ENCODE measurements at regions not wholly inside any gene's neighbourhood (a gene's known extent, or its start where the extent isn't known, plus 50 kb on each side); places are given as distances from the start of the nearest gene placed in this dataset.

DNA sequence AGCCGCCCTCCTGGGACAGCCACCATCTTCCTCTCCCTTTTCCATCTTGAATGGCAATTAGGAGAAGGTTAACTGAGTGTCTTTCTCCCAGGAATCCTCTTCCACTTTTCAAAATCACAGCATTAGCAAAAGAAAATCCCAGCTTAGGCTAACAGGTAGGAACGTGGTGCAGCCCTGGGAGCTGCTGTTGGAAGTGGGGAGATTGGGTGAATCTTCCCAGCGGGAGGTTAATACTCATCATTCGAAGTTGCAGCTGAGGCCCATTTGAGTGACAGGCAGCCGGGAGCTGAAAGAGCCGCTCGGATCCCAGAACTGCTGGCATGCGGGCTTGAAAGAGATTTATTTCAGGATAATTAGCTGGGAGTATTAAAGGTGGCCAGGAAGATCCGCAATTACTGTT lies 306.0 kb downstream of the BCL11A start:
- CTCF ChIA-PET = no interaction called here
- POLR2A ChIA-PET = no interaction called here
- TF ChIP-seq L3MBTL2 (conservative IDR thresholded peaks at IDR 0.05) = no peak
- TF ChIP-seq, protein P1, sequence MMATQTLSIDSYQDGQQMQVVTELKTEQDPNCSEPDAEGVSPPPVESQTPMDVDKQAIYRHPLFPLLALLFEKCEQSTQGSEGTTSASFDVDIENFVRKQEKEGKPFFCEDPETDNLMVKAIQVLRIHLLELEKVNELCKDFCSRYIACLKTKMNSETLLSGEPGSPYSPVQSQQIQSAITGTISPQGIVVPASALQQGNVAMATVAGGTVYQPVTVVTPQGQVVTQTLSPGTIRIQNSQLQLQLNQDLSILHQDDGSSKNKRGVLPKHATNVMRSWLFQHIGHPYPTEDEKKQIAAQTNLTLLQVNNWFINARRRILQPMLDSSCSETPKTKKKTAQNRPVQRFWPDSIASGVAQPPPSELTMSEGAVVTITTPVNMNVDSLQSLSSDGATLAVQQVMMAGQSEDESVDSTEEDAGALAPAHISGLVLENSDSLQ (IDR thresholded peaks at IDR 0.05) = peak; percentile 46; the same call in 1 of the 2 replicates
- DNase-seq (ENCODE audit: extremely low spot score) = no peak

DNA sequence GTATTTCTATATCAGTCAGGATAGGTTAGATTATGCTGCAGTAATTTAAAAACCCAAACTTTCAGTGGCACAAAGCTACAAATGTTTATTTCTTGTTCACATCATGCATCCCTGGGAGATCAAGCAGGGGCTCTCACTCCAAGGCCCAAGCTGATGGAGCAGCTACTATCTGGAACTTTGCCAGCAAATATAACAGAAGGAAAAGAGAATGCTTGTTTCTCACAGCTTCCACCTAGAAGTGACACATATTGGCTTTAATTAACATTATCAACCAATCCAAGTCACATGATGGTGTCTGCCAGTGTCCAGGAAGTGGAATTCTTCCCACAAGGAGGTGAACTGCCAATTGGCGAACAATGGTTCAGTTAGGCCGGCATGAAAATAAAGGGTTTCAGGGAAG lies 306.9 kb downstream of the BCL11A start:
- TF ChIP-seq BHLHE40 (IDR thresholded peaks at IDR 0.05; ENCODE audit: borderline replicate concordance) (no peak), ELF4 (IDR thresholded peaks at IDR 0.05) (no peak), ARNT (IDR thresholded peaks at IDR 0.05) (no peak), CTBP1 (IDR thresholded peaks at IDR 0.05; ENCODE audit: borderline replicate concordance) (no peak), FOXA1 (IDR thresholded peaks at IDR 0.05) (no peak), LEF1 (IDR thresholded peaks at IDR 0.05; ENCODE audit: borderline replicate concordance) (no peak), SUZ12 (IDR thresholded peaks at IDR 0.05) (no peak), NFRKB (IDR thresholded peaks at IDR 0.05) (no peak), HDGF (IDR thresholded peaks at IDR 0.05; ENCODE audit: borderline replicate concordance) (no peak)
- TF ChIP-seq, protein P1 (IDR thresholded peaks at IDR 0.05) = no peak
- POLR2A ChIA-PET = no interaction called here
- DNase-seq (ENCODE audit: extremely low spot score) = no peak
- CTCF ChIA-PET = no interaction called here

DNA sequence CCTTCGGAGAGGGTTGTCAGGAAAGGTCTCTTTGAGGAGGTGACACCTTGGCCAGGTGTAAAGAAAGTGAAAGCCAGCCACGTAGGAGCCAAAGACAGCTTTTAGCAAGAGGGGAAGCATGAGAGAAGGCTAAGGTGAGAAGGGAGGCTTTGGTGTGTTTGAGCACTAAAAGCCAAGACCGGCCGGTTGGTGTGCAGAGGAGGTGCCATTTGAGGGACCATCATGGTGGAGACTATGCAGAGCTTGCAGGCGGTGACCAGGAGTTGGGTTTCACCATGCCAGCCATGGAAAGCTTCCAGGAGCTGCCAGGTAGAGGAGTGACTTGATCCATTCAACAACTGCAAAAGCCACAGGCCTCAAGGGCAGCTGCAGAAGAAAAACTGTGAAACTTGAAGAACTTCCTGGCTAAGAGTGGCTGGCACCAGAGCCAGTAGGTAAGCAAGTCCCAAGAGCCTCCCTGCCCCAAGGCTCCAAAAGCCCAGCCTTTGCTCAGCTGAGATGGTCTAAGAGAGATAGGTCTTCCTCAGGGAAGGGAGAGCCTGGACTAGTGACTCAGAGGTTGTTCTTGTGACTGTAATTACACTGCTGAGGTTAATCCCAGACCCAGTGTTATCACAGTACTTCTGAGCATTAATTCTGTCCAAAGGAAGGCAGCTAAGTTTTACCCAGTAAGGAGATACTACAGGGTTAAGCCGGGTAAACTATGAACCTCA lies 319.0 kb downstream of the BCL11A start:
- CTCF ChIA-PET = no interaction called here
- TF ChIP-seq FOXK2 (IDR thresholded peaks at IDR 0.05) (no peak), LEF1 (IDR thresholded peaks at IDR 0.05; ENCODE audit: borderline replicate concordance) (no peak), SP1 (IDR thresholded peaks at IDR 0.05) (no peak), ARNT (IDR thresholded peaks at IDR 0.05) (no peak), BHLHE40 (IDR thresholded peaks at IDR 0.05; ENCODE audit: borderline replicate concordance) (no peak), ELF4 (IDR thresholded peaks at IDR 0.05) (no peak), CTBP1 (IDR thresholded peaks at IDR 0.05; ENCODE audit: borderline replicate concordance) (no peak), HDGF (IDR thresholded peaks at IDR 0.05; ENCODE audit: borderline replicate concordance) (no peak), FOXM1 (IDR thresholded peaks at IDR 0.05; ENCODE audit: borderline replicate concordance) (no peak), FOXA1 (IDR thresholded peaks at IDR 0.05) (no peak), L3MBTL2 (conservative IDR thresholded peaks at IDR 0.05) (no peak), SUZ12 (IDR thresholded peaks at IDR 0.05) (no peak), NFRKB (IDR thresholded peaks at IDR 0.05) (no peak)
- TF ChIP-seq, protein P1 (IDR thresholded peaks at IDR 0.05) = no peak
- POLR2A ChIA-PET = no interaction called here
- DNase-seq (ENCODE audit: extremely low spot score) = no peak

DNA sequence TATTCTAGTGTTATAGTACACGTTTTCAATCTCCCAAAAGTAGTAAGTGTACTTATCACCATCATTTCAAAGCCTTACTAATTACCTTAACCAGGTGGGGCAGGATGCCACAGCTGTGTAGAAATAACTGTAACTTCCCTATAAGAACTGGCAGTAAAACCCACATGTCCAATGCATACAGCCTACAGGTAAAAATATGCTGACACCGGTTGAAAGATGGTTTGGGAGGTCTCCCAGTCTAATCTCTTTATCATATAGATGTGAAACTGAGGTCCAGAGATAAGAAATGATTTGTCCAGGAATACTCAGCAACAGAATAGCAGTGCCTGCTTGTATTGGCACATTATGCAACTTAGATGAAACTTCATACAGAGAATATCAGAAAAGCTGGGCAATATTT lies 322.9 kb downstream of the BCL11A start:
- DNase-seq (ENCODE audit: extremely low spot score) = no peak
- ChIA-PET CTCF (no interaction called here), POLR2A (no interaction called here)
- no peak for TF ChIP-seq BHLHE40 (IDR thresholded peaks at IDR 0.05; ENCODE audit: borderline replicate concordance)
- TF ChIP-seq FOXA1 (IDR thresholded peaks at IDR 0.05) = no peak
- TF ChIP-seq ARNT (IDR thresholded peaks at IDR 0.05) = no peak
- TF ChIP-seq FOXK2 (IDR thresholded peaks at IDR 0.05) = no peak
- no peak for TF ChIP-seq LEF1 (IDR thresholded peaks at IDR 0.05; ENCODE audit: borderline replicate concordance)
- no peak for TF ChIP-seq FOXM1 (IDR thresholded peaks at IDR 0.05; ENCODE audit: borderline replicate concordance)
- no peak for TF ChIP-seq SP1 (IDR thresholded peaks at IDR 0.05)
- TF ChIP-seq TARDBP (IDR thresholded peaks at IDR 0.05) = no peak
- TF ChIP-seq, protein P1 (IDR thresholded peaks at IDR 0.05) = no peak
- no peak for TF ChIP-seq CTBP1 (IDR thresholded peaks at IDR 0.05; ENCODE audit: borderline replicate concordance)
- no peak for TF ChIP-seq L3MBTL2 (conservative IDR thresholded peaks at IDR 0.05)
- TF ChIP-seq NFRKB (IDR thresholded peaks at IDR 0.05) = no peak
- TF ChIP-seq HDGF (IDR thresholded peaks at IDR 0.05; ENCODE audit: borderline replicate concordance) = no peak
- no peak for TF ChIP-seq ELF4 (IDR thresholded peaks at IDR 0.05)
- no peak for TF ChIP-seq ZNF384 (IDR thresholded peaks at IDR 0.05)
- no peak for TF ChIP-seq SUZ12 (IDR thresholded peaks at IDR 0.05)

DNA sequence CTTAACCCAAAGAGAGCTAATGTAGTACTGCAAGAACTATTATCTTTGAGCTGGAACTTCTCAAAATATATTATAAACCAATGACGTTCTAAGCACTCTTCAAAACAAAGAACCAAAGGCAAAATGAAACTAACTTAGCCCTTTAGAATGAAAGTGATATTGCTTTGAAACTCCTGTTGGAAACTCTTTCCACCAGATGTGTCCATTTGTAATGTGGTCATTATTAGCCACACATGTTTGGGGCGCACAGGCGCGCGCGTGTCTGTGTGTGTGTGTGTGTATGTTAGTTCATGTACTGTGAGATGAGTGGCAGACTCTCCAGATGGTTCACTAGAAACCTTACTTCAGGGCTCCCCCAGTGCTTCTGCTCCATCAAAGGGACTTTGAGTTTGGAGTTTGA lies 323.4 kb downstream of the BCL11A start:
- CTCF ChIA-PET = no interaction called here
- DNase-seq (ENCODE audit: extremely low spot score) = no peak
- TF ChIP-seq BHLHE40 (IDR thresholded peaks at IDR 0.05; ENCODE audit: borderline replicate concordance) (no peak), FOXM1 (IDR thresholded peaks at IDR 0.05; ENCODE audit: borderline replicate concordance) (no peak), CTBP1 (IDR thresholded peaks at IDR 0.05; ENCODE audit: borderline replicate concordance) (no peak), HDGF (IDR thresholded peaks at IDR 0.05; ENCODE audit: borderline replicate concordance) (no peak), ZNF384 (IDR thresholded peaks at IDR 0.05) (no peak), SUZ12 (IDR thresholded peaks at IDR 0.05) (no peak), SP1 (IDR thresholded peaks at IDR 0.05) (no peak), FOXA1 (IDR thresholded peaks at IDR 0.05) (no peak), ELF4 (IDR thresholded peaks at IDR 0.05) (no peak), NFRKB (IDR thresholded peaks at IDR 0.05) (no peak), TARDBP (IDR thresholded peaks at IDR 0.05) (no peak)
- TF ChIP-seq, protein P1 (IDR thresholded peaks at IDR 0.05) = no peak
- POLR2A ChIA-PET = no interaction called here

Data from HEK293T (cell line).